ENCODE measurements at regions not wholly inside any gene's neighbourhood (a gene's known extent, or its start where the extent isn't known, plus 50 kb on each side); places are given as distances from the start of the nearest gene placed in this dataset.

GRCh38 chr18:79628416-79629248 lies 51.0 kb upstream of the CTDP1 start:
- H3K4me3 ChIP-seq (ENCODE audit: low read depth, low read length), result no peak overlapping the region
- in situ Hi-C loops (cut with HindIII; ENCODE audit: low sequenced_read_pairs), result loop anchor here (5.0 kb wide), 1 partner anchor 71 kb away; no protein-coding TSS in a partner anchor
- no peak for DNase-seq (ENCODE audit: low read depth)
- TF ChIP-seq CTCF (IDR thresholded peaks at IDR 0.05; ENCODE audit: low read depth, low read length, missing control alignments), result no peak

GRCh38 chr18:79629249-79629558 lies 50.4 kb upstream of the CTDP1 start:
- H3K4me3 ChIP-seq (ENCODE audit: low read depth, low read length), result no peak overlapping the region
- TF ChIP-seq CTCF (IDR thresholded peaks at IDR 0.05; ENCODE audit: low read depth, low read length, missing control alignments), result no peak
- in situ Hi-C loops (cut with HindIII; ENCODE audit: low sequenced_read_pairs), result loop anchor here (5.0 kb wide), 1 partner anchor 72 kb away; no protein-coding TSS in a partner anchor
- DNase-seq (ENCODE audit: low read depth), result no peak

- no peak for TF ChIP-seq CTCF (IDR thresholded peaks at IDR 0.05; ENCODE audit: low read depth, low read length, missing control alignments)
- no peak overlapping the region for H3K4me3 ChIP-seq (ENCODE audit: low read depth, low read length)
- DNase-seq (ENCODE audit: low read depth), result no peak
- in situ Hi-C loops (cut with HindIII; ENCODE audit: low sequenced_read_pairs), result loop anchor here (5.0 kb wide), 1 partner anchor 72 kb away; no protein-coding TSS in a partner anchor
These were observed 50.0 kb upstream of the CTDP1 start for GRCh38 chr18:79629606-79630005.

Data from astrocyte of the cerebellum (primary cell).